SH-SY5Y (cell line): ENCODE measurements at regions not wholly inside any gene's neighbourhood (a gene's known extent, or its start where the extent isn't known, plus 50 kb on each side); places are given as distances from the start of the nearest gene placed in this dataset.

ENCODE experiments used
- GATA2 ChIP-seq: IDR thresholded peaks from 2 replicates; pipeline ENCODE4 v1.6.1; 2011; ENCODE audit warnings: mild to moderate bottlenecking, low read depth, low read length
- GATA3 ChIP-seq: IDR thresholded peaks from 2 replicates; pipeline ENCODE4 v1.6.1; 2011; ENCODE audit warnings: low read depth, mild to moderate bottlenecking, low read length, moderate library complexity

DNA sequence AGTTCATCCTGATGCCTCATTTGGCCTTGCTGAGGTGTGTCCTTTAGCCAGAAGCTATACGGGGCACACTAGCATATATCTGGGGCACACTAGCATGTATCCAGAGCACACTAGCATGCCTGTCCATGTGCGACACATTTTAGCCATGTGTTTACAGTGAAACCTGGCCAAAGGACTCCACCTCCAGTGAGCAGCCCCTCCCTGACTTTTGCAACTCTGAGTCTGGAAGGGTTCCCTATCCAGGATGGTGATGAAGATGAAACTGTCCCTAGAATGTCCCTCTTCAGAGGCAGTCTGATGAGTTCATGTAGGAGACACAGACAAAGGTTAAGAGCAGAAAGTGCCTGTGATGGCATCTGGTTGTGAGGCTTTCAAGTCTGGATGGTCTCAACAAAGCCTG, 61.4 kb upstream of the LGALSL start:
- TF ChIP-seq GATA3 (no peak), GATA2 (no peak)
